ENCODE measurements at regions not wholly inside any gene's neighbourhood (a gene's known extent, or its start where the extent isn't known, plus 50 kb on each side); places are given as distances from the start of the nearest gene placed in this dataset.

DNA sequence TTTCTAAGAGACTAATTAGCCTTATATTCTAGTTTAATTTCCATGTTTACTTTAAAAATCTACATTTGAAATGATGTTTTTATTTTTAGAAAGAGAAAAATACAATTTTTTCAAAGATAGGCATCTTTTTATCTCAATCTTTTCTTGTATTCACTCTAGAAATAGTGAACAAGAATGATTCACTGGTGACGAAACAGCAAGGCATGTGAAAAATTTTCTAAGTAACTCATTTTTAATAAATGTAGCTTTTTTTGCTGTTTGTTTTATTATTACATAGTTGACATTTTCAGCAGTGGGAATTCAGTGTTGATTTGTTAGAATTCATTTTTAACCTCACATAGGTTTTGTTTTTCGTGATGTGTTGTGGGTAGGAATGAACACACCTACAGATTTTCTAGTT is 1226.4 kb downstream of the NSUN3 start:
- DNase-seq: peak; percentile 52
- no TSS peak for BruUV-seq (replicated peaks)
- Histone ChIP-seq H3K9ac (ENCODE audit: low read length) (no peak overlapping the region), H3K9me2 (replicated peaks; ENCODE audit: low read length) (no peaks in the 10 kb centered on the region), H3K27me3 (ENCODE audit: low read length) (no peaks in the 10 kb centered on the region), H3F3A (ENCODE audit: low read length, unreplicated experiment) (no peaks in the 10 kb centered on the region), H3K4me1 (ENCODE audit: insufficient read depth, low read length) (peaks cover 5% of the 10 kb centered on the region), H3K79me2 (ENCODE audit: low read length) (no peaks in the 10 kb centered on the region), H3K4me3 (ENCODE audit: low read length) (no peak overlapping the region), H4K20me1 (ENCODE audit: low read length) (no peaks in the 10 kb centered on the region), H2AFZ (ENCODE audit: low read length) (no peak overlapping the region), H3K9me3 (ENCODE audit: low read length) (peaks cover 5% of the 10 kb centered on the region; the same call in 1 of the 2 replicates), H3K4me2 (ENCODE audit: low read length) (peak overlapping the region; percentile 34; the same call in 1 of the 2 replicates), H3K36me3 (ENCODE audit: low read depth, low read length) (no peaks in the 10 kb centered on the region), H3K27ac (ENCODE audit: low read length) (no peak overlapping the region)
- intact Hi-C loops (cut with micrococcal nuclease): no loop called here
- TF ChIP-seq EZH2 (IDR thresholded peaks at IDR 0.05; ENCODE audit: low read length, unreplicated experiment) (no peak), EZH2phosphoT487 (IDR thresholded peaks at IDR 0.05; ENCODE audit: borderline replicate concordance, low read length) (no peak)
- TF ChIP-seq, protein P1, sequence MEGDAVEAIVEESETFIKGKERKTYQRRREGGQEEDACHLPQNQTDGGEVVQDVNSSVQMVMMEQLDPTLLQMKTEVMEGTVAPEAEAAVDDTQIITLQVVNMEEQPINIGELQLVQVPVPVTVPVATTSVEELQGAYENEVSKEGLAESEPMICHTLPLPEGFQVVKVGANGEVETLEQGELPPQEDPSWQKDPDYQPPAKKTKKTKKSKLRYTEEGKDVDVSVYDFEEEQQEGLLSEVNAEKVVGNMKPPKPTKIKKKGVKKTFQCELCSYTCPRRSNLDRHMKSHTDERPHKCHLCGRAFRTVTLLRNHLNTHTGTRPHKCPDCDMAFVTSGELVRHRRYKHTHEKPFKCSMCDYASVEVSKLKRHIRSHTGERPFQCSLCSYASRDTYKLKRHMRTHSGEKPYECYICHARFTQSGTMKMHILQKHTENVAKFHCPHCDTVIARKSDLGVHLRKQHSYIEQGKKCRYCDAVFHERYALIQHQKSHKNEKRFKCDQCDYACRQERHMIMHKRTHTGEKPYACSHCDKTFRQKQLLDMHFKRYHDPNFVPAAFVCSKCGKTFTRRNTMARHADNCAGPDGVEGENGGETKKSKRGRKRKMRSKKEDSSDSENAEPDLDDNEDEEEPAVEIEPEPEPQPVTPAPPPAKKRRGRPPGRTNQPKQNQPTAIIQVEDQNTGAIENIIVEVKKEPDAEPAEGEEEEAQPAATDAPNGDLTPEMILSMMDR (conservative IDR thresholded peaks at IDR 0.05; ENCODE audit: low read depth, low read length): no peak
- ATAC-seq: peak; percentile 27; the same call in 1 of the 2 replicates
- ChIA-PET CTCF (no interaction called here), POLR2A (ENCODE audit: unreplicated experiment) (no interaction called here)

DNA sequence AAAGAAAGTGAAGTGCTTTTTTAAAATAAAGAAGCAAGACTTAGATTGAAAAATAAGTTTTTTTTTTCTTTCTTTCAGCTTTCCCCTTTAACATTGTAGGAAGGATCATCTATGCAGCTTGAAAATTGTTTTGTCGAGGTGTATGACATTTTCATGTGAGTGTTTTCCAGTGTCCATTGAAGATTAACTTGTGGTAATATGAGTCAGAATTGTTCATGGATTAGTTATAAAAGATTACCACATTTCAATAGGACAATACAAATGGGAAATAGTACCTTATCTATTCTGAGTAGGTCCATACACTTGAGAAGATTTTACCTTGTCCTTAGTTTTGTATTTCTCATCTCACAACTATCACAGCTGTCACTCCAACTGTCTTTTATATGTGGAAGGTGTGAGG is 1234.7 kb downstream of the NSUN3 start:
- H2AFZ ChIP-seq (ENCODE audit: low read length): no peak overlapping the region
- H3K4me3 ChIP-seq (ENCODE audit: low read length): no peak overlapping the region
- no peaks in the 10 kb centered on the region for H4K20me1 ChIP-seq (ENCODE audit: low read length)
- H3K79me2 ChIP-seq (ENCODE audit: low read length): no peaks in the 10 kb centered on the region
- no peaks in the 10 kb centered on the region for H3K27me3 ChIP-seq (ENCODE audit: low read length)
- H3K36me3 ChIP-seq (ENCODE audit: low read depth, low read length): no peaks in the 10 kb centered on the region
- no peaks in the 10 kb centered on the region for H3F3A ChIP-seq (ENCODE audit: low read length, unreplicated experiment)
- TF ChIP-seq EZH2 (IDR thresholded peaks at IDR 0.05; ENCODE audit: low read length, unreplicated experiment) (no peak), EZH2phosphoT487 (IDR thresholded peaks at IDR 0.05; ENCODE audit: borderline replicate concordance, low read length) (no peak)
- TF ChIP-seq, protein P1 (conservative IDR thresholded peaks at IDR 0.05; ENCODE audit: low read depth, low read length): no peak
- CTCF ChIA-PET: no interaction called here
- no peak overlapping the region for H3K9ac ChIP-seq (ENCODE audit: low read length)
- H3K27ac ChIP-seq (ENCODE audit: low read length): no peak overlapping the region
- POLR2A ChIA-PET (ENCODE audit: unreplicated experiment): no interaction called here
- DNase-seq (peak; percentile 43), ATAC-seq (no peak)
- peaks cover 6% of the 10 kb centered on the region; the same call in 1 of the 2 replicates for H3K4me1 ChIP-seq (ENCODE audit: insufficient read depth, low read length)
- no peaks in the 10 kb centered on the region for H3K9me2 ChIP-seq (replicated peaks; ENCODE audit: low read length)
- no TSS peak for BruUV-seq (replicated peaks)
- intact Hi-C loops (cut with micrococcal nuclease): no loop called here
- no peak overlapping the region for H3K4me2 ChIP-seq (ENCODE audit: low read length)
- H3K9me3 ChIP-seq (ENCODE audit: low read length): no peaks in the 10 kb centered on the region

DNA sequence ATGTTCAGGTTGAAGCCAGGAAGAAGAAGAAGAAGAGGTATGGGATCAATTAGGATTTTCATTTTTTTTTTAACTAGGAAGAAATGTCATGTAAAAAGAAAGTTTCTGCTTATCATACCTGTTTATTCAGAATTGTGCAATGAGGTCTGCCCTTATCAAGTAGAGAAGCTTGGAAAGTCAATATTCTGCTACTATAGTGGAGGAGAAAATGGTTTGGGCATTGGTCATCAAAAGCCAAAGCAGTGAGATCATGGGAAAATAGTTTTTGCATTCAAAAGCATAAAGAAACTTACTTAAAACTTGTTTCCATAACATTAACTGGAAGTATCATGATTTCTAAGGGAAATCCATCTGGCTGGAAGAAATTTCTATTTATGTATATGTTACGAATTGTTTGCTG is 1239.2 kb downstream of the NSUN3 start:
- H3K4me1 ChIP-seq (ENCODE audit: insufficient read depth, low read length): peaks cover 6% of the 10 kb centered on the region; the same call in 1 of the 2 replicates
- H3K36me3 ChIP-seq (ENCODE audit: low read depth, low read length): no peaks in the 10 kb centered on the region
- no peak overlapping the region for H3K9ac ChIP-seq (ENCODE audit: low read length)
- no TSS peak for BruUV-seq (replicated peaks)
- DNase-seq (peak; percentile 58), ATAC-seq (peak; percentile 31; the same call in 1 of the 2 replicates)
- no peak overlapping the region for H3K27ac ChIP-seq (ENCODE audit: low read length)
- no peaks in the 10 kb centered on the region for H3K27me3 ChIP-seq (ENCODE audit: low read length)
- 0 out of 2 replicates have a peak, but pooled peaks cover 3% of the 10 kb centered on the region for H3K9me3 ChIP-seq (ENCODE audit: low read length)
- H3K79me2 ChIP-seq (ENCODE audit: low read length): no peaks in the 10 kb centered on the region
- no peaks in the 10 kb centered on the region for H3F3A ChIP-seq (ENCODE audit: low read length, unreplicated experiment)
- no peaks in the 10 kb centered on the region for H4K20me1 ChIP-seq (ENCODE audit: low read length)
- no peak overlapping the region for H3K4me3 ChIP-seq (ENCODE audit: low read length)
- H2AFZ ChIP-seq (ENCODE audit: low read length): no peak overlapping the region
- no peak for TF ChIP-seq EZH2phosphoT487 (IDR thresholded peaks at IDR 0.05; ENCODE audit: borderline replicate concordance, low read length)
- TF ChIP-seq EZH2 (IDR thresholded peaks at IDR 0.05; ENCODE audit: low read length, unreplicated experiment): no peak
- TF ChIP-seq, protein P1 (conservative IDR thresholded peaks at IDR 0.05; ENCODE audit: low read depth, low read length): no peak
- intact Hi-C loops (cut with micrococcal nuclease): no loop called here
- ChIA-PET CTCF (no interaction called here), POLR2A (ENCODE audit: unreplicated experiment) (no interaction called here)
- no peak overlapping the region for H3K4me2 ChIP-seq (ENCODE audit: low read length)
- no peaks in the 10 kb centered on the region for H3K9me2 ChIP-seq (replicated peaks; ENCODE audit: low read length)

Data from PC-3 (cell line).